RWPE1 (cell line): ENCODE measurements at regions not wholly inside any gene's neighbourhood (a gene's known extent, or its start where the extent isn't known, plus 50 kb on each side); places are given as distances from the start of the nearest gene placed in this dataset.
A peak's percentile ranks its signal among the peaks of the same experiment; 100 is the strongest.

Experiments used
- CTCF ChIA-PET: fragments of 350-600 bp; sonication (Branson Sonifier 250); formaldehyde crosslinking; extraction: SDS; loops from one replicate; lab custom pipeline; 2021; lab: Yijun Ruan, JAX
- POLR2A ChIA-PET: fragments of 400-600 bp; formaldehyde crosslinking; extraction: SDS; loops from one replicate; lab custom pipeline; 2020; ENCODE audit warnings: antibody characterized with exemption; ENCODE audit not compliant: low non-redundant PET; lab: Yijun Ruan, JAX
- DNase-seq: peaks from one replicate; pipeline ENCODE4 v3.0.0; 2012; ENCODE audit warnings: low spot score
- H3K27ac ChIP-seq: fragments of 450-650 bp; 2 replicates; pipeline ENCODE4 v1.5.1; 2017
- CTCF ChIP-seq: fragments of 450-650 bp; conservative IDR thresholded peaks from 2 replicates; pipeline ENCODE4 v1.5.1; 2017; ENCODE audit warnings: low read depth, mild to moderate bottlenecking

- 0 out of 2 replicates have a peak overlapping the region, but pooled peaks have one; percentile 7 for H3K27ac ChIP-seq
- DNase-seq = no peak
- CTCF ChIA-PET = interaction anchor here (0.7 kb wide), 2 partner anchors 17 to 390 kb away, joined by 4 read pairs; no protein-coding TSS in a partner anchor
Observed at GRCh38 chr16:85309656-85310587, 197.7 kb upstream of the CIBAR2 start.

GRCh38 chr16:85310868-85311585 is 198.8 kb upstream of the CIBAR2 start:
- CTCF ChIA-PET = interaction anchor here (0.5 to 0.9 kb wide), 2 partner anchors 14 to 300 kb away, joined by 3 to 4 read pairs; no protein-coding TSS in a partner anchor
- DNase-seq = no peak
- H3K27ac ChIP-seq = no peak overlapping the region
- no peak for TF ChIP-seq CTCF
- POLR2A ChIA-PET = no interaction called here

More at GRCh38 chr16:85309656-85310587, 197.7 kb upstream of the CIBAR2 start:
- no peak for TF ChIP-seq CTCF
- POLR2A ChIA-PET = interaction anchor here (0.5 kb wide), 1 partner anchor 218 kb away, joined by 4 read pairs; no protein-coding TSS in a partner anchor

GRCh38 chr16:85311741-85312140 is 199.5 kb upstream of the CIBAR2 start:
- POLR2A ChIA-PET = interaction anchor here (0.6 kb wide), 1 partner anchor 10 kb away, joined by 10 read pairs; no protein-coding TSS in a partner anchor
- CTCF ChIA-PET = interaction anchor here (0.5 kb wide), 1 partner anchor 15 kb away, joined by 4 read pairs; no protein-coding TSS in a partner anchor

GRCh38 chr16:85312174-85312573 is 199.9 kb upstream of the CIBAR2 start:
- no peak overlapping the region for H3K27ac ChIP-seq
- no peak for DNase-seq
- POLR2A ChIA-PET = interaction anchor here (0.6 kb wide), 1 partner anchor 10 kb away, joined by 10 read pairs; no protein-coding TSS in a partner anchor
- no peak for TF ChIP-seq CTCF
- CTCF ChIA-PET = no interaction called here

More at GRCh38 chr16:85311741-85312140, 199.5 kb upstream of the CIBAR2 start:
- TF ChIP-seq CTCF = no peak
- DNase-seq = no peak
- H3K27ac ChIP-seq = no peak overlapping the region

- ChIA-PET POLR2A (no interaction called here), CTCF (interaction anchor here (0.6 kb wide), 1 partner anchor 259 kb away, joined by 4 read pairs; no protein-coding TSS in a partner anchor)
- peak overlapping the region; percentile 71 for H3K27ac ChIP-seq
- no peak for TF ChIP-seq CTCF
- DNase-seq = no peak
Observed at GRCh38 chr16:85312642-85313525, 200.6 kb upstream of the CIBAR2 start.
